Liver (tissue), 3 donors: ENCODE measurements at regions not wholly inside any gene's neighbourhood (a gene's known extent, or its start where the extent isn't known, plus 50 kb on each side); places are given as distances from the start of the nearest gene placed in this dataset.

Experiments used
- EGR1 ChIP-seq, 2 donors: IDR thresholded peaks; 2 replicates each; pipeline ENCODE4 v1.6.1; 2016 to 2018; ENCODE audit warnings: antibody characterized with exemption in 2 of 2, low read depth in 2 of 2
- JUND ChIP-seq, 2 donors: IDR thresholded peaks; 2 replicates each; pipeline ENCODE4 v1.6.1; 2016; ENCODE audit warnings: antibody characterized with exemption in 2 of 2
- NR2F2 ChIP-seq: IDR thresholded peaks from 2 replicates; pipeline ENCODE4 v1.6.1; 2016; ENCODE audit warnings: antibody characterized with exemption
- RAD21 ChIP-seq, 2 donors: IDR thresholded peaks; 2 replicates each; pipeline ENCODE4 v1.6.1; 2016; ENCODE audit warnings: antibody characterized with exemption in 2 of 2, mild to moderate bottlenecking in 2 of 2
- RXRA ChIP-seq, 2 donors: IDR thresholded peaks; 2 replicates each; pipeline ENCODE4 v1.6.1; 2017 to 2018; ENCODE audit warnings: antibody characterized with exemption in 2 of 2, mild to moderate bottlenecking in 1 of 2
- SP1 ChIP-seq: IDR thresholded peaks from 2 replicates; pipeline ENCODE4 v1.6.1; 2018; ENCODE audit warnings: antibody characterized with exemption, mild to moderate bottlenecking
- TAF1 ChIP-seq: conservative IDR thresholded peaks from 2 replicates; pipeline ENCODE4 v1.6.1; 2016; ENCODE audit warnings: antibody characterized with exemption, mild to moderate bottlenecking
- YY1 ChIP-seq: IDR thresholded peaks from 2 replicates; pipeline ENCODE4 v1.6.1; 2016; ENCODE audit warnings: antibody characterized with exemption, mild to moderate bottlenecking
- TF ChIP-seq, protein P1 (sequence below): IDR thresholded peaks from 2 replicates; pipeline ENCODE4 v1.6.1; 2016; ENCODE audit warnings: antibody characterized with exemption
- TF ChIP-seq, protein P2 (sequence below): fragments of 150-350 bp; IDR thresholded peaks from 2 replicates; pipeline ENCODE4 v1.5.1; 2017; ENCODE audit warnings: improper control_type of control experiment, low read depth, low read length; ENCODE audit not compliant: missing input control
- TF ChIP-seq, protein P3 (sequence below): IDR thresholded peaks from 2 replicates; pipeline ENCODE4 v1.6.1; 2016; ENCODE audit warnings: antibody characterized with exemption
- TF ChIP-seq, protein P4 (sequence below): IDR thresholded peaks from 2 replicates; pipeline ENCODE4 v1.6.1; 2016; ENCODE audit warnings: antibody characterized with exemption, mild to moderate bottlenecking
- TF ChIP-seq, protein P5 (sequence below): IDR thresholded peaks from 2 replicates; pipeline ENCODE4 v1.6.1; 2016; ENCODE audit warnings: antibody characterized with exemption
- donor health status: healthy.
- donor health status: healthy.

DNA sequence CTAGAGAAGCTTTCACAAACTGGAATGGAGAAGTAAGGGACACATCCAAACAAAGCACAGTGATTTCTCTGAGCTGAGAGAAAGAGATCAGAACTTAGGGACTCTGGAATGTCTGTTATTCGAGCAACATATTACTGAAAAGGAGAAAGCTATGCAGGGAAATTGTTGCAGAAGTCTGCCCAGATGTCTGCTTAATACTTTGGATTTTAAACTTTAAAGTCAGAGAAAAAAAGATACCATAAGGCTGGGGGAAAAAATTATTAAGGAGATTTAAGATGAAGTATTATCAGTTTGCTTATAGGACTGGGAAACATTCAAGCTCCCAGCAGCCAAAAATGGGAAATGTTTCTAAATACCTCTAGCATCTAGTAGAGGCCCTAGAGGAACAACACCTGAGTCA is 803.9 kb downstream of the TAF11L14 start:
- TF ChIP-seq, protein P1, sequence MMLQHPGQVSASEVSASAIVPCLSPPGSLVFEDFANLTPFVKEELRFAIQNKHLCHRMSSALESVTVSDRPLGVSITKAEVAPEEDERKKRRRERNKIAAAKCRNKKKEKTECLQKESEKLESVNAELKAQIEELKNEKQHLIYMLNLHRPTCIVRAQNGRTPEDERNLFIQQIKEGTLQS: no peak
- no peak for TF ChIP-seq TAF1
- TF ChIP-seq EGR1 (IDR thresholded peaks at IDR 0.05; ENCODE audit: low read depth in 2 of 2): no peak
- TF ChIP-seq, protein P2, sequence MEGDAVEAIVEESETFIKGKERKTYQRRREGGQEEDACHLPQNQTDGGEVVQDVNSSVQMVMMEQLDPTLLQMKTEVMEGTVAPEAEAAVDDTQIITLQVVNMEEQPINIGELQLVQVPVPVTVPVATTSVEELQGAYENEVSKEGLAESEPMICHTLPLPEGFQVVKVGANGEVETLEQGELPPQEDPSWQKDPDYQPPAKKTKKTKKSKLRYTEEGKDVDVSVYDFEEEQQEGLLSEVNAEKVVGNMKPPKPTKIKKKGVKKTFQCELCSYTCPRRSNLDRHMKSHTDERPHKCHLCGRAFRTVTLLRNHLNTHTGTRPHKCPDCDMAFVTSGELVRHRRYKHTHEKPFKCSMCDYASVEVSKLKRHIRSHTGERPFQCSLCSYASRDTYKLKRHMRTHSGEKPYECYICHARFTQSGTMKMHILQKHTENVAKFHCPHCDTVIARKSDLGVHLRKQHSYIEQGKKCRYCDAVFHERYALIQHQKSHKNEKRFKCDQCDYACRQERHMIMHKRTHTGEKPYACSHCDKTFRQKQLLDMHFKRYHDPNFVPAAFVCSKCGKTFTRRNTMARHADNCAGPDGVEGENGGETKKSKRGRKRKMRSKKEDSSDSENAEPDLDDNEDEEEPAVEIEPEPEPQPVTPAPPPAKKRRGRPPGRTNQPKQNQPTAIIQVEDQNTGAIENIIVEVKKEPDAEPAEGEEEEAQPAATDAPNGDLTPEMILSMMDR: no peak
- TF ChIP-seq, protein P3, sequence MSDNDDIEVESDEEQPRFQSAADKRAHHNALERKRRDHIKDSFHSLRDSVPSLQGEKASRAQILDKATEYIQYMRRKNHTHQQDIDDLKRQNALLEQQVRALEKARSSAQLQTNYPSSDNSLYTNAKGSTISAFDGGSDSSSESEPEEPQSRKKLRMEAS: no peak
- TF ChIP-seq RAD21 (IDR thresholded peaks at IDR 0.05): no peak
- no peak for TF ChIP-seq YY1
- TF ChIP-seq JUND (IDR thresholded peaks at IDR 0.05): no peak
- TF ChIP-seq NR2F2: no peak
- TF ChIP-seq, protein P4, sequence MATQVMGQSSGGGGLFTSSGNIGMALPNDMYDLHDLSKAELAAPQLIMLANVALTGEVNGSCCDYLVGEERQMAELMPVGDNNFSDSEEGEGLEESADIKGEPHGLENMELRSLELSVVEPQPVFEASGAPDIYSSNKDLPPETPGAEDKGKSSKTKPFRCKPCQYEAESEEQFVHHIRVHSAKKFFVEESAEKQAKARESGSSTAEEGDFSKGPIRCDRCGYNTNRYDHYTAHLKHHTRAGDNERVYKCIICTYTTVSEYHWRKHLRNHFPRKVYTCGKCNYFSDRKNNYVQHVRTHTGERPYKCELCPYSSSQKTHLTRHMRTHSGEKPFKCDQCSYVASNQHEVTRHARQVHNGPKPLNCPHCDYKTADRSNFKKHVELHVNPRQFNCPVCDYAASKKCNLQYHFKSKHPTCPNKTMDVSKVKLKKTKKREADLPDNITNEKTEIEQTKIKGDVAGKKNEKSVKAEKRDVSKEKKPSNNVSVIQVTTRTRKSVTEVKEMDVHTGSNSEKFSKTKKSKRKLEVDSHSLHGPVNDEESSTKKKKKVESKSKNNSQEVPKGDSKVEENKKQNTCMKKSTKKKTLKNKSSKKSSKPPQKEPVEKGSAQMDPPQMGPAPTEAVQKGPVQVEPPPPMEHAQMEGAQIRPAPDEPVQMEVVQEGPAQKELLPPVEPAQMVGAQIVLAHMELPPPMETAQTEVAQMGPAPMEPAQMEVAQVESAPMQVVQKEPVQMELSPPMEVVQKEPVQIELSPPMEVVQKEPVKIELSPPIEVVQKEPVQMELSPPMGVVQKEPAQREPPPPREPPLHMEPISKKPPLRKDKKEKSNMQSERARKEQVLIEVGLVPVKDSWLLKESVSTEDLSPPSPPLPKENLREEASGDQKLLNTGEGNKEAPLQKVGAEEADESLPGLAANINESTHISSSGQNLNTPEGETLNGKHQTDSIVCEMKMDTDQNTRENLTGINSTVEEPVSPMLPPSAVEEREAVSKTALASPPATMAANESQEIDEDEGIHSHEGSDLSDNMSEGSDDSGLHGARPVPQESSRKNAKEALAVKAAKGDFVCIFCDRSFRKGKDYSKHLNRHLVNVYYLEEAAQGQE: no peak
- no peak for TF ChIP-seq RXRA (IDR thresholded peaks at IDR 0.05)
- TF ChIP-seq, protein P5, sequence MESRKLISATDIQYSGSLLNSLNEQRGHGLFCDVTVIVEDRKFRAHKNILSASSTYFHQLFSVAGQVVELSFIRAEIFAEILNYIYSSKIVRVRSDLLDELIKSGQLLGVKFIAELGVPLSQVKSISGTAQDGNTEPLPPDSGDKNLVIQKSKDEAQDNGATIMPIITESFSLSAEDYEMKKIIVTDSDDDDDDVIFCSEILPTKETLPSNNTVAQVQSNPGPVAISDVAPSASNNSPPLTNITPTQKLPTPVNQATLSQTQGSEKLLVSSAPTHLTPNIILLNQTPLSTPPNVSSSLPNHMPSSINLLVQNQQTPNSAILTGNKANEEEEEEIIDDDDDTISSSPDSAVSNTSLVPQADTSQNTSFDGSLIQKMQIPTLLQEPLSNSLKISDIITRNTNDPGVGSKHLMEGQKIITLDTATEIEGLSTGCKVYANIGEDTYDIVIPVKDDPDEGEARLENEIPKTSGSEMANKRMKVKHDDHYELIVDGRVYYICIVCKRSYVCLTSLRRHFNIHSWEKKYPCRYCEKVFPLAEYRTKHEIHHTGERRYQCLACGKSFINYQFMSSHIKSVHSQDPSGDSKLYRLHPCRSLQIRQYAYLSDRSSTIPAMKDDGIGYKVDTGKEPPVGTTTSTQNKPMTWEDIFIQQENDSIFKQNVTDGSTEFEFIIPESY: no peak
- no peak for TF ChIP-seq SP1
